Stimulated activated CD8-positive, alpha-beta memory T cell treated with anti-CD3 and anti-CD28 coated beads, Interleukin-2, amount 100 ng/mL, for 1 hour (primary cell): ENCODE measurements at regions not wholly inside any gene's neighbourhood (a gene's known extent, or its start where the extent isn't known, plus 50 kb on each side); places are given as distances from the start of the nearest gene placed in this dataset.

ENCODE experiments used
- DNase-seq, 2 donors: peaks; one replicate each; pipeline ENCODE4 v3.0.0-alpha.2; 2020; ENCODE audit warnings: low read depth in 2 of 2

GRCh38 chr12:4106621-4107020 is 166.9 kb upstream of the CCND2 start:
- DNase-seq = no peak

DNA sequence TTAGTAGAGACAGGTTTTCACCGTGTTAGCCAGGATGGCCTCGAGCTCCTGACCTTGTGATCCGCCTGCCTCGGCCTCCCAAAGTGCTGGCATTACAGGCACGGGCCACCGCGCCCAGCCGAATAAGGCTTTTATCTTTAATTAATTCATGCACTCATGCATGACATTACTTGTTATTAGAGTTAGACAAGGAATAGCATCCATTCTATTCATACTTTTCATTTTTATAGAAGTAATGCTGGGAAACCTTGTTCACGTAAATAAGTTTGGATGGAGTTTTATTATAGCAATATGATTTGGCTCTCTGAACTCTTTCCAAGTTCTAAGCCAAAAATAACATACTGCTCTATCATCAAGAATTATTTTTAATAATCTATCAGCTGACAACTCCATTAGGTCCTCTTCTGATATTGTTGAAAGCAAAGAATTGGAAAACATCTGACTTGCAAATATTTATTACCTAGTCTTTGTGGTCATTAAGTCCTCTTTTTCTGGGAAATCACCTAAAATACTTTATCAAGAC is 168.8 kb upstream of the CCND2 start:
- DNase-seq = no peak

DNA sequence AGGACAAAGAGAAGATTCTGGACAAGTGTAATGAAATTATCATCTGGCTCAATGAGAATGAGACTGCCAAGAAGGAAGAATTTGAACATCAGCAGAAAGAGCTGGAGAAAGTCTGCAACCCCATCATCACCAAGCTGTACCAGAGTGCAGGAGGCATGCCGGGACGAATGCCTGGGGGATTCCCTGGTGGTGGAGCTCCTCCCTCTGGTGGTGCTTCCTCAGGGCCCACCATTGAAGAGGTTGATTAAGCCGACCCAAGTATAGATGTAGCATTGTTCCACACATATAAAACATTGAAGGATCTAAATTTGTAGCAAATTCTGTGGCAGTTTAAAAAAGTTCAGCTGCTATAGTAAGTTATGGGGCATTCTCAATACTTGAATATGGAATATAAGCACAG is 174.3 kb upstream of the CCND2 start:
- no peak for DNase-seq

GRCh38 chr12:4091016-4091743 is 182.4 kb upstream of the CCND2 start:
- no peak for DNase-seq

GRCh38 chr12:4089956-4090355 is 183.6 kb upstream of the CCND2 start:
- no peak for DNase-seq

- DNase-seq = no peak
These were observed 184.4 kb upstream of the CCND2 start for GRCh38 chr12:4089121-4089606.

DNA sequence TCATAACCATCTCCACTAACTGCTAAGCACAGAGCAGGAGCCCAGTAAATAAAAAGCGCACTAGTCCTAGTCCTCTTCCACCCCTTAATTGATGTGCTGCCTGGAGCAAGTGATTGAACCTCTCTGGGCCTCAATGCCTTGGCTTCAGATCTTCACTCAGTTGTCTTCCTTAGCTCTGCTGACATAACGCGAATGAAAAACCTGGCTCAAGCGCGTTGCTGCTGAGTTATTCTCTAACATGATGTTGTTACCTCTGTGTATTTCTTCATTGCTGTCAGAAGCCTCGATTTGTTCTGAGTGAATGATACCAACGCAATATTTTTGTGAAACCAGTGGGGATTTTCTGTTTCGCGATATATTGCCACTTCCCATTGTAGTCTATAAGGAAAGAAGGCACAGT is 185.1 kb upstream of the CCND2 start:
- no peak for DNase-seq

- no peak for DNase-seq
These were observed 187.1 kb upstream of the CCND2 start for GRCh38 chr12:4086481-4086880.

GRCh38 chr12:4084573-4084972 is 189.0 kb upstream of the CCND2 start:
- no peak for DNase-seq

DNA sequence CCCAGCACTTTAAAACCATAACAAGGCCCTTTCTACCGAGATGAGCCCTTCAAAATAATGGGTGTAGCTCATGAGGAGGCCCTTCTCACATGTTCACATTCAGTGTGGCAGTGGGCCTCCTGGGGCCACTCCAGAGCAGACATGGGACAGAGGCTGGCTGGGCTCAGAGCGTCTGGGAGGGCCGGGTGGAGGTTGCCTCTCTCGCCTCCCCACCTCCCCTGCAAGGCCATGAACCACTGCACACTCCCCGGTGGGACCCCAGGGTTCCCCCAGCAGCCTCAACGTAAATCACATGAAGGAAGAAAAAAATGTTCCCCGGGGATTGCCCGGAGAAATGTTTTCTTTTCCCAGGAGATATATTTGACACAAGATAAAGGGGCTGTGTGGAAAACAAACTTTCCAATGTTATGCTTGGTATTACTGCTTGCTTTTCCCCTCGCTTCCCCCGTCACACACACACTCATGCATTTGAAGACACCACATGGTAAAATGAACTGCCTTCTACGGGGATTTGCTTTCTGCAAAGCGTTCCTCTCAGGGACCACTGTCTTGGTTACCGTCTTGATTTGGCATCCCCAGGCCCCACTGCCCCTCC is 190.7 kb upstream of the CCND2 start:
- DNase-seq = no peak

- DNase-seq = no peak
These were observed 193.3 kb upstream of the CCND2 start for GRCh38 chr12:4080213-4080612.

DNA sequence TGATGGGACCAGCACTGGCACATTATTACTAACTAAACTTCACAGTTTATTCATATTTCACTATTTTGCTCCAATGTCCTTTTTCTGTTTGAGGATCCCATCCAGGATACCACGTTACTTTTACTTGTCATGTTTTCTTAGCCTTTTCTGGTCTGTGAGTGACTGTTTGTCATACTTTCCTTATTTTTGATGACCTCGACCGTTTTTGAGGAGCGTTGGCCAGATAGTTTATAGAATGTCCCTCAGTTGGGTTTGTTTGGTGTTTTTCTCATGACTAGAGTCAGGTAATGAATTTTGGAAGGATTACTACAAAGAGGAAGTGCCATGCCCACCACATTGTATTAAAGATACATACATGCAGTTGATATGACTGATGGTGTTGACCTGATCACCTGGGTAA is 199.4 kb upstream of the CCND2 start:
- no peak for DNase-seq

GRCh38 chr12:4069670-4070010 is 196.4 kb upstream of the PARP11 start:
- no peak for DNase-seq

DNA sequence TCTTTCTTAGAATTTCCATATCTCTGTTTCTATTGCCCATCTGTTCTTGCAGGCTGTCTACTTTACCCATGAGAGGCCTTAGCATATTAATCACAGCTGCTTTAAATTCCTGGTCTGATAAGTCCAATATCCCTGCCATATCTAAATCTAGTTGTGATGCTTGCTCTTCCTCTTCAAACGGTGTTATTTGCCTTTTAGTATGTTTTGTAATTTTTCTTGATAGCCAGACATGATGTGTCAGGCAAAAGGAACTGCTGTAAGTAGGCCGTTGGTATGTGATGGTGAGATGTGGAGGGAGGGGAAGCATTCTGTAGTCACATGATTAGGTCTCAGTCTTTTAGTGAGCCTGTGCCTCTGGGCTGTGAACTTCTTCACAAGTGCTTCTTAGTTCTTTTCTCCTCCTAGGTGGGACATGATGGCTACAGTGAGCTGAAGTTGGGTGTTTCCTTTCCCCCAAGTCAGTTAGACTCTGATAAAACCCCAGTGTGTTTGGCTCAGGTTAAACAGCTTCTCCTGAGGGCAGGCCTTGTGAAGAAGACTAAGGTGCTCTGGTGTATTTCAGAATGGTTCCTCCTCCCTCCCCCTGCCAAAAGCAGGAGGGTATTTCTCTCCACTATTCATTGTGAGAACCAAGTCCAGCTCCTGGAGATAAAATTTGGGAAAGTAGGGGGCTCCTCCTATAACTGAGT is 195.9 kb upstream of the PARP11 start:
- no peak for DNase-seq

GRCh38 chr12:4064008-4064407 is 190.8 kb upstream of the PARP11 start:
- no peak for DNase-seq

DNA sequence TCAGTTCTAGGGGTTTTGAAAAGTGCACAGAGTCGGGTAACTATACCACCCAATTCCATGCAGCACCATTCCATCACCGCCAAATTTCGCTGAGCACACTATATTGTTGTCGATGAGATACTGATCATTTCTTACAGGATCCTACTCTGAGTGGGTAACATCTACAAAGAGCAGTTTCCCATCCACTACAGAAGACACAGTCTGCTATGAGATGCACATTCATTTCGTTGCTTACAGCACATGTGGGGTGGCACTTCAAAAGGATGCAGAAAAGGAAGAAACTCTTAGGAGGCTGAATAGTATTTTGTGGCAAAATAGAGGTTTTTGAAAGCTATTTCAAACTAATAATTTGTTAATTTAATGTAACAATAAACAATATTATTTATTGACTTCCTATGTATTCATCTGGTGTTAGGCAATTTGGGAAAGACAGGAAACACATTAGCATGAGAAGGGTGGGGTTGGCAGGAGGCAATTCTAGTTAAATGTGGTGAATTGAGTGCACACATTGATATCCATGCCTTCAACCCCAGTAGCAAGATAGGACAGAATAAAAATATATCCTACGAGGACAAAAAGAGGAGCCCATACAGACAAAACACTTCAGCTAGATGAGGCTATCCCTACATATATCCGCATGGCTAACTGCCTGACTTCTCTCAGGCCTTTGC is 186.8 kb upstream of the PARP11 start:
- no peak for DNase-seq

- DNase-seq = no peak
These were observed 184.0 kb upstream of the PARP11 start for GRCh38 chr12:4056910-4057845.

GRCh38 chr12:4054630-4055029 is 181.4 kb upstream of the PARP11 start:
- no peak for DNase-seq

DNA sequence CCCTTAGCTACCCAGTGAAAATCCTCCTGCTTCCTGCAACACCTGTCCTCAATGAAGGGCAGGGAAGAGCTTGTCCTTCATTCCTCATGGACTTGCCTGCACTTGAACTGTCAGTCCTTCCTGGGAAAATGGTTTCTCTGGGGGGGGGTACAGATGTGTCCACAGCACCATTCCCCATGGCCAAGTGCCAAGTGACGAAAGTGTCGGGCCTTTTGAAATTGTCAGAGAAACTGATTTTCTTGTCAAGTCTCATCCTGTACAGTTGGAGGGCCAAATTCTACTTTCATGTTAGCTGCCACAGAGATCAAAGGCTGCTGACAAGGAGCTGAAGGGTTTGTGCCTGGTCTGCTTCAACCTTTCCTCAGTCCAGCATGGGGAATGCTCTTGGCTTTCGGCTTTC is 179.5 kb upstream of the PARP11 start:
- DNase-seq = no peak

DNA sequence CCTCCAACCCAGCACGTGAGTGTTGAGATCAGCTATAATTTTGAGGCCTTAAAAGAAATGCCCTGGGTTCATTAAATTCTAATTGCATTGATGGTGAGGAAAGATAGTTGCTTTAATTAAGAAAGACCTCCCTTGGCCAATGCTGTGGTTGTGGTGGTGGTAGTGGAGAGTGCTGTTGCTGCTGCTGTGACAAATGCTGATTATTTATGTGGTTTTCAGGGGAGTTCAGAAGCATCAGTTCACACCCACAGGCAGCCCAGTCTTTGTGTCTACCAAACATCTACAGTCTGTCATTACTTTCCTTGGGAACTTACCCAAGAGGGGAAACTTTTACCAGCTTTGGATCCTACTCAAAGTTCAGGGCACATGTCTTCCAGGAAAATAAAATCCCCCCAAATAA is 178.4 kb upstream of the PARP11 start:
- no peak for DNase-seq

GRCh38 chr12:4050340-4050739 is 177.1 kb upstream of the PARP11 start:
- DNase-seq = no peak
